ENCODE measurements at regions not wholly inside any gene's neighbourhood (a gene's known extent, or its start where the extent isn't known, plus 50 kb on each side); places are given as distances from the start of the nearest gene placed in this dataset.

DNA sequence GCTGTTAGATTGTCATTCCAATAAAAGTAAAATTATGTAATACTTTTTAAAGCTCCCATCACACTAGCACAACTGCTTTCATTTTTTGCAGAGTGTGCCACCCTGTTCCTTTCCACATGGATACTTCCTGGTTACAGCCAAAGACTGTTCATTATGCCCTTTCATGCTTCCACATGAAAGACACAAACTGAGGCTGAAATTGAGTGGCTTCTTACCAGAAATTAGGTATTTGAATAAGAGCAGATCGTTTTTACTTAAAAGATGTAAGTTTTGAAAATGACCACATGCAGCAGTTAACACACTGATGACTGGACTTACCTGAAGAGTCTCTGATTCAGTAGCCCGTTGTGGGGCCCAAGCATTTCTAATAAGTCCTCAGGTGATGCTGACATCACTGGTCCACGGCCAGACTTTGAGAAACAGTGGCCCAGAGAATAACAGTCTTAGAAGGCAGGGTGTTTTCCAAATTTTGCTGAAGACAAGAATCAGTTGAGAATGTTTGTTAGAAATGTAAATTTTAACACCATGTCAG, 187.6 kb upstream of the DMRT1 start:
- 59% methylated on average over 3 of the region's 3 CpGs for WGBS (ENCODE audit: insufficient coverage, low coverage, low lambda C conversion rate, missing lambda C conversion rate)
- no peak for ATAC-seq

DNA sequence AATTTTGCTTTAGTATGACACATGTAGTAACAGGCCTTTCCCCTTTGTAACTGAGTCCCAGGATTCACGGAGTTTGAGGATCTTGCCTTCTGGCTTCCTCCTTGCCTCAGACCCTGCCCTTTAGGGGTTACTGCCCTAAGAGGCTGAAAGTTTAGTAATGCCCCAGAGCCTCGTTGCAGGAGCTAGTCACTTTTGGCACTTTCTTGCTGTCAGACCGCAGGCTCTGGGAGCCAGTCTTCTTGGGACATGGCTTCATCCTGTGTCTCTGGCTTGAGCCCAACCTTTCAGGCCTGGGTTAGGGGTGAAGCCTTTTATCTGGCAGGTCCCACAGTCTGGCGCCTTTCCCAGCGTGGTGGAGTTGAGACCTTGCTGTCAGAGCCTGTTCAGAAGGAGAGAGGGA, 185.6 kb upstream of the DMRT1 start:
- H3K27ac ChIP-seq: no peak overlapping the region
- H3K36me3 ChIP-seq: no peaks in the 10 kb centered on the region
- ATAC-seq (peak; percentile 42 to 67 (median 60)), DNase-seq (peak; percentile 47 to 73 (median 71))
- 42% methylated on average over 5 of the region's 5 CpGs for WGBS (ENCODE audit: insufficient coverage, low coverage, low lambda C conversion rate, missing lambda C conversion rate)
- TF ChIP-seq, protein P1, sequence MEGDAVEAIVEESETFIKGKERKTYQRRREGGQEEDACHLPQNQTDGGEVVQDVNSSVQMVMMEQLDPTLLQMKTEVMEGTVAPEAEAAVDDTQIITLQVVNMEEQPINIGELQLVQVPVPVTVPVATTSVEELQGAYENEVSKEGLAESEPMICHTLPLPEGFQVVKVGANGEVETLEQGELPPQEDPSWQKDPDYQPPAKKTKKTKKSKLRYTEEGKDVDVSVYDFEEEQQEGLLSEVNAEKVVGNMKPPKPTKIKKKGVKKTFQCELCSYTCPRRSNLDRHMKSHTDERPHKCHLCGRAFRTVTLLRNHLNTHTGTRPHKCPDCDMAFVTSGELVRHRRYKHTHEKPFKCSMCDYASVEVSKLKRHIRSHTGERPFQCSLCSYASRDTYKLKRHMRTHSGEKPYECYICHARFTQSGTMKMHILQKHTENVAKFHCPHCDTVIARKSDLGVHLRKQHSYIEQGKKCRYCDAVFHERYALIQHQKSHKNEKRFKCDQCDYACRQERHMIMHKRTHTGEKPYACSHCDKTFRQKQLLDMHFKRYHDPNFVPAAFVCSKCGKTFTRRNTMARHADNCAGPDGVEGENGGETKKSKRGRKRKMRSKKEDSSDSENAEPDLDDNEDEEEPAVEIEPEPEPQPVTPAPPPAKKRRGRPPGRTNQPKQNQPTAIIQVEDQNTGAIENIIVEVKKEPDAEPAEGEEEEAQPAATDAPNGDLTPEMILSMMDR (IDR thresholded peaks at IDR 0.05): no peak
- no peak for TF ChIP-seq POLR2A (IDR thresholded peaks at IDR 0.05)
- intact Hi-C loops (cut with DNase I): no loop called here
- no peaks in the 10 kb centered on the region for H3K9me3 ChIP-seq
- H3K4me3 ChIP-seq: no peak overlapping the region
- no peaks in the 10 kb centered on the region for H3K27me3 ChIP-seq
- no peaks in the 10 kb centered on the region for H3K4me1 ChIP-seq

More for the DNA sequence above, 187.6 kb upstream of the DMRT1 start:
- Histone ChIP-seq H3K4me3 (no peak overlapping the region), H3K27ac (no peak overlapping the region), H3K27me3 (no peaks in the 10 kb centered on the region), H3K4me1 (no peaks in the 10 kb centered on the region), H3K36me3 (no peaks in the 10 kb centered on the region), H3K9me3 (no peaks in the 10 kb centered on the region)
- no peak for TF ChIP-seq POLR2A (IDR thresholded peaks at IDR 0.05)
- TF ChIP-seq, protein P1 (IDR thresholded peaks at IDR 0.05): no peak
- intact Hi-C loops (cut with DNase I): no loop called here
- DNase-seq: no peak

GRCh38 chr9:656926-657568, 184.4 kb upstream of the DMRT1 start:
- Histone ChIP-seq H3K27ac (no peak overlapping the region), H3K36me3 (no peaks in the 10 kb centered on the region), H3K4me1 (no peaks in the 10 kb centered on the region), H3K4me3 (no peak overlapping the region), H3K27me3 (no peaks in the 10 kb centered on the region), H3K9me3 (no peaks in the 10 kb centered on the region)
- no peak for DNase-seq
- TF ChIP-seq, protein P1 (IDR thresholded peaks at IDR 0.05): no peak
- no peak for TF ChIP-seq POLR2A (IDR thresholded peaks at IDR 0.05)
- intact Hi-C loops (cut with DNase I): no loop called here
- WGBS (ENCODE audit: insufficient coverage, low coverage, low lambda C conversion rate, missing lambda C conversion rate): 38% methylated on average over 3 of the region's 3 CpGs
- peak in 2 of 4 donors; percentile 35 to 46 for ATAC-seq

DNA sequence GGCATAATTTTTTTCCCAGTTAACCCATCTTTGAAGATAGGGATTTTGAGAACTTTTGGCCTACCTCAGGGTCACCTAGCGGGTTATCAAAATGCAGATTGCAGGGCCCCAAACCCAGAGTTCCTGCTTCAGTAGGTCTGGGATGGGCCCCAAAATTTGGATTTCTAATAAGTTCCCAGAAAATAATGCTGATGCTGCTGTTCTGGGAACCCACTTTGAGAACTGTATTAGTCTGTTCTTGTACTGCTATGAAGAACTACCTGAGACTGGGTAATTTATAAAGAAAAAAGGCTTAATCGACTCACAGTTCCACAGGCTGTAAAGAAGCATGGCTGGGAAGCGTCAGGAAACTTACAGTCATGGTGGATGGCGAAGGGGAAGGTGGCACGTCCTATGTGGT, 182.2 kb upstream of the DMRT1 start:
- ATAC-seq (no peak), DNase-seq (no peak)
- Histone ChIP-seq H3K36me3 (no peaks in the 10 kb centered on the region), H3K4me3 (no peak overlapping the region), H3K4me1 (no peaks in the 10 kb centered on the region), H3K9me3 (no peaks in the 10 kb centered on the region), H3K27me3 (no peaks in the 10 kb centered on the region), H3K27ac (no peak overlapping the region)
- intact Hi-C loops (cut with DNase I): no loop called here
- TF ChIP-seq, protein P1 (IDR thresholded peaks at IDR 0.05): no peak
- no peak for TF ChIP-seq POLR2A (IDR thresholded peaks at IDR 0.05)
- 81% methylated on average over 5 of the region's 5 CpGs for WGBS (ENCODE audit: insufficient coverage, low coverage, low lambda C conversion rate, missing lambda C conversion rate)
